SU-DHL-6 (cell line): ENCODE measurements at regions not wholly inside any gene's neighbourhood (a gene's known extent, or its start where the extent isn't known, plus 50 kb on each side); places are given as distances from the start of the nearest gene placed in this dataset.

Experiments
- H2AFZ ChIP-seq: fragments of 200-600 bp; sonication (generic); 2 replicates; pipeline ENCODE4 v1.6.1; 2014; ENCODE audit warnings: low read depth, mild to moderate bottlenecking, moderate library complexity, mixed read lengths, antibody characterized with exemption, low read length; ENCODE audit not compliant: severe bottlenecking
- H3F3A ChIP-seq: fragments of 200-600 bp; shearing (Covaris generic); 2 replicates; pipeline ENCODE4 v1.6.0; 2016; ENCODE audit warnings: antibody characterized with exemption, mild to moderate bottlenecking; ENCODE audit not compliant: insufficient read depth
- H3K27ac ChIP-seq: fragments of 200-600 bp; sonication (generic); 2 replicates; pipeline ENCODE4 v1.5.1; 2016; ENCODE audit warnings: low read depth, mild to moderate bottlenecking, low read length, moderate library complexity, mixed read lengths
- H3K27me3 ChIP-seq: fragments of 200-600 bp; sonication (generic), shearing (Covaris generic); 2 replicates; pipeline ENCODE4 v1.6.0; 2014; ENCODE audit warnings: mild to moderate bottlenecking, low read length
- H3K36me3 ChIP-seq: fragments of 200-600 bp; sonication (generic); 2 replicates; pipeline ENCODE4 v1.6.1; 2014; ENCODE audit warnings: mild to moderate bottlenecking, low read length, mixed read lengths
- H3K4me2 ChIP-seq: fragments of 300-600, 200-600 bp; shearing (Covaris generic), sonication (generic); 2 replicates; pipeline ENCODE4 v1.6.0; 2014; ENCODE audit warnings: low read length, low read depth, mild to moderate bottlenecking; ENCODE audit not compliant: poor library complexity, severe bottlenecking
- H3K4me3 ChIP-seq: fragments of 200-600 bp; sonication (generic); 2 replicates; pipeline ENCODE4 v1.5.1; 2014; ENCODE audit warnings: antibody characterized with exemption, low read length, mild to moderate bottlenecking, mixed read lengths; ENCODE audit not compliant: insufficient read depth, poor library complexity, severe bottlenecking
- H3K79me2 ChIP-seq: fragments of 200-600 bp; sonication (generic); 2 replicates; pipeline ENCODE4 v1.6.1; 2014; ENCODE audit warnings: mild to moderate bottlenecking, low read length, moderate library complexity; ENCODE audit not compliant: insufficient read depth
- H3K9ac ChIP-seq: fragments of 200-600 bp; sonication (generic); 2 replicates; pipeline ENCODE4 v1.7.0; 2014; ENCODE audit warnings: mild to moderate bottlenecking, low read length
- H3K9me2 ChIP-seq: fragments of 200-600 bp; sonication (generic); replicated peaks from 2 replicates; pipeline ENCODE4 v1.6.1; 2014; ENCODE audit warnings: low read length; ENCODE audit not compliant: insufficient read depth
- H3K9me3 ChIP-seq: fragments of 200-600 bp; sonication (generic); 2 replicates; pipeline ENCODE4 v1.6.1; 2014; ENCODE audit warnings: low read length, mixed read lengths; ENCODE audit not compliant: insufficient read depth
- H4K20me1 ChIP-seq: fragments of 200-600 bp; sonication (generic); 2 replicates; pipeline ENCODE4 v1.6.1; 2014; ENCODE audit warnings: low read depth, mild to moderate bottlenecking, antibody characterized with exemption, low read length, moderate library complexity, mixed read lengths
- CTCF ChIP-seq: fragments of 200-600 bp; sonication (generic); IDR thresholded peaks from one replicate; pipeline ENCODE4 v1.5.1; 2017; ENCODE audit warnings: antibody characterized with exemption, mild to moderate bottlenecking, low read length, moderate library complexity; ENCODE audit not compliant: insufficient read depth, poor library complexity, severe bottlenecking
- EZH2phosphoT487 ChIP-seq: fragments of 200-600 bp; sonication (generic), shearing (Covaris generic); conservative IDR thresholded peaks from 2 replicates; pipeline ENCODE4 v1.6.1; 2018; ENCODE audit warnings: mild to moderate bottlenecking, antibody characterized with exemption, low read length, moderate library complexity, mixed read lengths

GRCh38 chr11:119845756-119846155 lies 116.8 kb upstream of the NECTIN1 start:
- H3K36me3 ChIP-seq, result no peaks in the 10 kb centered on the region
- H3K79me2 ChIP-seq, result no peaks in the 10 kb centered on the region
- H3K27me3 ChIP-seq, result no peaks in the 10 kb centered on the region; the same call in 1 of the 2 replicates
- no peak overlapping the region for H3K4me3 ChIP-seq
- H2AFZ ChIP-seq, result no peak overlapping the region
- no peaks in the 10 kb centered on the region for H3K9me2 ChIP-seq
- H3K4me2 ChIP-seq, result no peak overlapping the region
- H4K20me1 ChIP-seq, result no peaks in the 10 kb centered on the region
- no peaks in the 10 kb centered on the region for H3F3A ChIP-seq
- no peaks in the 10 kb centered on the region for H3K9me3 ChIP-seq
- H3K9ac ChIP-seq, result no peak overlapping the region
- no peak overlapping the region for H3K27ac ChIP-seq
- no peak for TF ChIP-seq EZH2phosphoT487
- TF ChIP-seq CTCF, result no peak

DNA sequence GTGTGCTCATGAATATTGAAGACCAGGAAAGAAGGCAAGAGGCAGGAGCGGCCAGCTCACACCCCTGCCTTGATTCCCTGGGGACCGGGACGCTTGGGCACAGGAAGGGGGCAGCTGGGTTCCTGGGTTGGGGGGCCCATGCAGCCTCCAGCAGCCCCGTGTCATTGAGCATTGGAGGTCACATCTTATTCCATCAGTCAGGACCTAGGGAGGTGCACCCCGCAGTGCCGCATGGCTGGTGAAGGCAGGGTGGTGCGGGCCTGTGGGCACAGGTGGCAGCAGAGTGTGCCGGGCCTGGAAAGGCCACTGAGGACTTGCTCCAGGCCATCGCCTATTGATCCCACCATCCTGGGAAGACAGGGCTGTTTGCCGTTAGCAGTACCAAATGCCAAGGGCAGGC lies 116.3 kb upstream of the NECTIN1 start:
- Histone ChIP-seq H3K4me2 (no peak overlapping the region), H3K9me3 (no peaks in the 10 kb centered on the region)
- no peak for TF ChIP-seq EZH2phosphoT487

DNA sequence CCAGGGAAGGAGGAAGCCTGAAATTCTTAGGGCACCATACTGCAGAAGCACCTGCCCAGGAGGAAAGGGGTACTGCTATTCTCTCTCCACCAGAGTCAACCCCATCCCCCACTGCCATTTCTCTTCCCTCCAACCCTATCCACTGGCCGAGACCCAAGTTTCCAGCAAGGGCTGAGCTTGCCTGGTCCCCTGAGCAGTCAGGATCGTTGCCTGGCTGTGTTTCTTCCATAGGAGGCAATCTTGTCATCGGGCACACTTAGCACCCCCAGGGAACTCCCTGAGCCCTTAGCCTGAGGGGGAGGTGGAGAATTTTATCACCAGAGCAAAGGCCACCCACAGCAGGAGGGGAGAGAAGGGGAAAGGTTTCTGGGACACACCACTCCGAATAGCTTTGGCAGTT lies 115.8 kb upstream of the NECTIN1 start:
- Histone ChIP-seq H3K9me2 (no peaks in the 10 kb centered on the region), H3K27ac (no peak overlapping the region), H3K4me2 (no peak overlapping the region), H2AFZ (no peak overlapping the region), H3K79me2 (no peaks in the 10 kb centered on the region), H4K20me1 (no peaks in the 10 kb centered on the region), H3K27me3 (no peaks in the 10 kb centered on the region; the same call in 1 of the 2 replicates), H3K4me3 (no peak overlapping the region), H3K9ac (no peak overlapping the region), H3F3A (no peaks in the 10 kb centered on the region), H3K36me3 (no peaks in the 10 kb centered on the region), H3K9me3 (no peaks in the 10 kb centered on the region)
- TF ChIP-seq EZH2phosphoT487 (no peak), CTCF (no peak)

More for the DNA sequence above, 116.3 kb upstream of the NECTIN1 start:
- H3K36me3 ChIP-seq, result no peaks in the 10 kb centered on the region
- no peaks in the 10 kb centered on the region for H3F3A ChIP-seq
- H3K27me3 ChIP-seq, result no peaks in the 10 kb centered on the region; the same call in 1 of the 2 replicates
- H3K9me2 ChIP-seq, result no peaks in the 10 kb centered on the region
- H3K27ac ChIP-seq, result no peak overlapping the region
- no peak overlapping the region for H2AFZ ChIP-seq
- no peaks in the 10 kb centered on the region for H4K20me1 ChIP-seq
- H3K9ac ChIP-seq, result no peak overlapping the region
- no peaks in the 10 kb centered on the region for H3K79me2 ChIP-seq
- H3K4me3 ChIP-seq, result no peak overlapping the region

- TF ChIP-seq CTCF, result no peak
- no peak for TF ChIP-seq EZH2phosphoT487
- no peaks in the 10 kb centered on the region for H3K79me2 ChIP-seq
- no peaks in the 10 kb centered on the region for H3K9me3 ChIP-seq
- H3K4me3 ChIP-seq, result no peak overlapping the region
- no peaks in the 10 kb centered on the region for H3K36me3 ChIP-seq
- H2AFZ ChIP-seq, result no peak overlapping the region
- H3K9me2 ChIP-seq, result no peaks in the 10 kb centered on the region
- H3K27ac ChIP-seq, result no peak overlapping the region
- no peak overlapping the region for H3K9ac ChIP-seq
- no peak overlapping the region for H3K4me2 ChIP-seq
- H3F3A ChIP-seq, result no peaks in the 10 kb centered on the region
- H4K20me1 ChIP-seq, result no peaks in the 10 kb centered on the region
- H3K27me3 ChIP-seq, result no peaks in the 10 kb centered on the region; the same call in 1 of the 2 replicates
Observed at GRCh38 chr11:119843877-119844276, 114.9 kb upstream of the NECTIN1 start.
